Esophagus muscularis mucosa (tissue), 3 donors: ENCODE measurements at regions not wholly inside any gene's neighbourhood (a gene's known extent, or its start where the extent isn't known, plus 50 kb on each side); places are given as distances from the start of the nearest gene placed in this dataset.

ENCODE experiments used
- POLR2A ChIP-seq: fragments of 450-650 bp; IDR thresholded peaks from one replicate; pipeline ENCODE4 v1.6.1; 2017; ENCODE audit warnings: antibody characterized with exemption, moderate library complexity, mild to moderate bottlenecking, low read depth
- POLR2AphosphoS5 ChIP-seq, 2 donors: sonication (generic); formaldehyde crosslinking; IDR thresholded peaks; one replicate each; pipeline ENCODE4 v1.6.1; 2017; ENCODE audit warnings: antibody characterized with exemption in 2 of 2
- TF ChIP-seq, protein P1 (sequence below), 3 experiments: fragments of 200-600 bp in 2 of 3; fragments of 450-650 bp in 1 of 3; sonication (generic) in 2 of 3; IDR thresholded peaks; one replicate each; pipeline ENCODE4 v1.5.1; 2017 to 2019; ENCODE audit warnings: antibody characterized with exemption in 3 of 3, mild to moderate bottlenecking in 2 of 3, moderate library complexity in 1 of 3

DNA sequence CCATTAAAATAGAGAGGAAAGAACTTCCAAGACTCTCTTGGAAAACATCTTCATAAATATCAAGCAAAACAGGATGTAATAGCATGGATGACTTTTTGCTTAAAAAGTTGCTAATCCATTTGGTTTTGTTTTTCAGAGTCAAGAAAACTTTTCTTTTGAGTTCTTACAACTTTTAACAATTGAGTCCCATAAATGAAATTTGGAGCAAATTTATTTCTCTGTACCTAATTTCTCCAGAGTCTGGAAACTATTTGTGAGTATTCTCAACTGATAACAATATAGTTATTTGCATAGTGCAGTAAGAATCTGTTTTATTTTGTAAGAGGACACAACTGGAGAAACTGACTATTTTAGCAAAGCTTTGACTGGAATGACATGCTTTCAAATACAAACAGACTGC is 606.3 kb upstream of the IGFBP3 start:
- TF ChIP-seq POLR2AphosphoS5 (IDR thresholded peaks at IDR 0.05) (no peak), POLR2A (no peak)
- TF ChIP-seq, protein P1, sequence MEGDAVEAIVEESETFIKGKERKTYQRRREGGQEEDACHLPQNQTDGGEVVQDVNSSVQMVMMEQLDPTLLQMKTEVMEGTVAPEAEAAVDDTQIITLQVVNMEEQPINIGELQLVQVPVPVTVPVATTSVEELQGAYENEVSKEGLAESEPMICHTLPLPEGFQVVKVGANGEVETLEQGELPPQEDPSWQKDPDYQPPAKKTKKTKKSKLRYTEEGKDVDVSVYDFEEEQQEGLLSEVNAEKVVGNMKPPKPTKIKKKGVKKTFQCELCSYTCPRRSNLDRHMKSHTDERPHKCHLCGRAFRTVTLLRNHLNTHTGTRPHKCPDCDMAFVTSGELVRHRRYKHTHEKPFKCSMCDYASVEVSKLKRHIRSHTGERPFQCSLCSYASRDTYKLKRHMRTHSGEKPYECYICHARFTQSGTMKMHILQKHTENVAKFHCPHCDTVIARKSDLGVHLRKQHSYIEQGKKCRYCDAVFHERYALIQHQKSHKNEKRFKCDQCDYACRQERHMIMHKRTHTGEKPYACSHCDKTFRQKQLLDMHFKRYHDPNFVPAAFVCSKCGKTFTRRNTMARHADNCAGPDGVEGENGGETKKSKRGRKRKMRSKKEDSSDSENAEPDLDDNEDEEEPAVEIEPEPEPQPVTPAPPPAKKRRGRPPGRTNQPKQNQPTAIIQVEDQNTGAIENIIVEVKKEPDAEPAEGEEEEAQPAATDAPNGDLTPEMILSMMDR (IDR thresholded peaks at IDR 0.05): no peak
